NB4 (cell line): ENCODE measurements at regions not wholly inside any gene's neighbourhood (a gene's known extent, or its start where the extent isn't known, plus 50 kb on each side); places are given as distances from the start of the nearest gene placed in this dataset.
A peak's percentile ranks its signal among the peaks of the same experiment; 100 is the strongest.
"Not testable (repeated sequence)": the region's sequence is repeated elsewhere in the genome, so short reads cannot be mapped to it uniquely, and the experiment has no call there.

Experiments used
- DNase-seq: peaks from one replicate; pipeline ENCODE4 v3.0.0; 2010; ENCODE audit warnings: low read depth
- H3K4me3 ChIP-seq: one replicate; pipeline ENCODE4 v1.5.1; 2011; ENCODE audit warnings: mild to moderate bottlenecking, low read depth, low read length, moderate library complexity
- MYC ChIP-seq: IDR thresholded peaks from 2 replicates; pipeline ENCODE4 v1.6.1; 2011; ENCODE audit warnings: low read depth, low read length
- POLR2A ChIP-seq: IDR thresholded peaks from 2 replicates; pipeline ENCODE4 v1.6.1; 2011; ENCODE audit warnings: mild to moderate bottlenecking; ENCODE audit not compliant: insufficient read length; ENCODE audit errors: extremely low read depth
- TF ChIP-seq, protein P1 (sequence below): IDR thresholded peaks from one replicate; pipeline ENCODE4 v1.5.1; 2012; ENCODE audit warnings: low read depth, low read length
- TF ChIP-seq, protein P2 (sequence below): IDR thresholded peaks from 2 replicates; pipeline ENCODE4 v1.6.1; 2011; ENCODE audit warnings: low read depth, low read length

DNA sequence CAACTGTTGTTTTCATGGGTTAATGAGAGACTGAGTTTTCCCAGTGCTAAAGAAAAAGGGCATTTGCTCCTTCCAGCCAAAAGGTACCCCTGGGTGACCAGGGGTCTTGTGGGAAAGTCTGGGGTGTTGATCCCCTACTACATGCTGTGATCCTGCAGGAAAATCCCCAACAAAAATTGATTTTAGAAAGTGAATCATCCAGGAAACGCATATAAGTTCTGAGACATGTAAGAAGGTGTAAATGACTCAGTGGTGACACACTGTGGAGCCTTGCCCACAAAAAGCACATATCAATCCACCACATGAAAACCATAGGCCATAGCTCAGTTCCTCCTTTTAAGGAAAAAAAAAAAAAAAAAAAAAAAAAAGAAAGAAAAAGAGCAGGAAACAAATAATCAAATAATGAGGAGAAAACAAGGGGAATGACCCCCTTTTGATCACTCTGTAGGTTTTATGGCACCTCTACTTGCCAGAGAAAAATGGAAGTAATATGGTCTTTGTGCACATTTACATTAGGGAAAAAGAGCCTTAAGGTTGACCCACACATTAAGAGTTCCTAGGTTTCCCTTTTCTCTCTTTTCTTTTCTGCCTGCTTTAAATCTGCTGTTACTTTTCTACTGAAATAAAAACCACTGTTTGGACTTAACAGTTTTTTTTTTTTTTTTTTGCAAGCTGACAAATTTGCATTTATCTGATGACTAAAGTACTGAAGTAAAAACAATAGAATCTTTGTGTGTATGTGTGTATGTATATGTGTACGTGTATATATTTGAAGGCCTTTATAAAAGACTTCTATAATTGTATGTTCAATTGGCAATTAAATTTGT lies 386.0 kb downstream of the KIF20B start:
- DNase-seq: peak; percentile 62
- H3K4me3 ChIP-seq: no peak overlapping the region
- no peak for TF ChIP-seq MYC
- TF ChIP-seq, protein P1, sequence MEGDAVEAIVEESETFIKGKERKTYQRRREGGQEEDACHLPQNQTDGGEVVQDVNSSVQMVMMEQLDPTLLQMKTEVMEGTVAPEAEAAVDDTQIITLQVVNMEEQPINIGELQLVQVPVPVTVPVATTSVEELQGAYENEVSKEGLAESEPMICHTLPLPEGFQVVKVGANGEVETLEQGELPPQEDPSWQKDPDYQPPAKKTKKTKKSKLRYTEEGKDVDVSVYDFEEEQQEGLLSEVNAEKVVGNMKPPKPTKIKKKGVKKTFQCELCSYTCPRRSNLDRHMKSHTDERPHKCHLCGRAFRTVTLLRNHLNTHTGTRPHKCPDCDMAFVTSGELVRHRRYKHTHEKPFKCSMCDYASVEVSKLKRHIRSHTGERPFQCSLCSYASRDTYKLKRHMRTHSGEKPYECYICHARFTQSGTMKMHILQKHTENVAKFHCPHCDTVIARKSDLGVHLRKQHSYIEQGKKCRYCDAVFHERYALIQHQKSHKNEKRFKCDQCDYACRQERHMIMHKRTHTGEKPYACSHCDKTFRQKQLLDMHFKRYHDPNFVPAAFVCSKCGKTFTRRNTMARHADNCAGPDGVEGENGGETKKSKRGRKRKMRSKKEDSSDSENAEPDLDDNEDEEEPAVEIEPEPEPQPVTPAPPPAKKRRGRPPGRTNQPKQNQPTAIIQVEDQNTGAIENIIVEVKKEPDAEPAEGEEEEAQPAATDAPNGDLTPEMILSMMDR: peak; percentile 9

DNA sequence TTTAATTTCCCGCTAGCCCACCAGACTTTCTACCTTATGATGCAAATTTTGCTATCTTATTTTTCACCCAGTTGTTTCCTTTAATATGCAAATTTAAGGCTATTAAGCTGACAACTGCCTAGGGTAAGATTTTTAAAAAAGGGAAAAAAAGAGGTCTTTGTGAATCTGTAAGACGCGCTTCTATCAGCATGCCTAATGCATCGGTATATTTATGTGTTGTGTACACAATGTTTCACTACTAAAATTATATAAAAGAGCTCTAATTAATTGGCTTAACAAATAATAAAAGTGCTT lies 386.6 kb downstream of the KIF20B start:
- DNase-seq: no peak
- TF ChIP-seq MYC (no peak), POLR2A (no peak)
- TF ChIP-seq, protein P2, sequence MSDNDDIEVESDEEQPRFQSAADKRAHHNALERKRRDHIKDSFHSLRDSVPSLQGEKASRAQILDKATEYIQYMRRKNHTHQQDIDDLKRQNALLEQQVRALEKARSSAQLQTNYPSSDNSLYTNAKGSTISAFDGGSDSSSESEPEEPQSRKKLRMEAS: no peak
- TF ChIP-seq, protein P1: no peak
- H3K4me3 ChIP-seq: no peak overlapping the region

DNA sequence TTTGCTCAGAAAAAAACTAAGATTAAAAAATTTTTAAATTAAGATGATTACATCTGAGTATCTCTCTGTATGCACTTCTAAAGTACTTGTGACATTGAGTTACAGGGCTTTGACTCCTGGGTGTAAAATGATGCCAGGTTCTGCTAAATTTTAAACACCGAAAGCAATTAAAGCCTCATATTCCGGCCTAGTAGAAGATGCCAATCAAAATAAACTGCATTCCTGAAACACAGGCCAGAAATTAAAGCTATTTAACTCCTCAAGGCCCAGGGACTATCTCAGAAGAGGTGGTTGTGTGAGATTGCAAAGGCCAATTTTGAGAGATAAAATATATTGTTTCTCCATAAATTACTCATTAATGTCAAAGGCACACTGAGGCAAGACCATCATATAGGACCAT lies 388.3 kb downstream of the KIF20B start:
- TF ChIP-seq POLR2A: no peak
- no peak for DNase-seq
- H3K4me3 ChIP-seq: no peak overlapping the region

DNA sequence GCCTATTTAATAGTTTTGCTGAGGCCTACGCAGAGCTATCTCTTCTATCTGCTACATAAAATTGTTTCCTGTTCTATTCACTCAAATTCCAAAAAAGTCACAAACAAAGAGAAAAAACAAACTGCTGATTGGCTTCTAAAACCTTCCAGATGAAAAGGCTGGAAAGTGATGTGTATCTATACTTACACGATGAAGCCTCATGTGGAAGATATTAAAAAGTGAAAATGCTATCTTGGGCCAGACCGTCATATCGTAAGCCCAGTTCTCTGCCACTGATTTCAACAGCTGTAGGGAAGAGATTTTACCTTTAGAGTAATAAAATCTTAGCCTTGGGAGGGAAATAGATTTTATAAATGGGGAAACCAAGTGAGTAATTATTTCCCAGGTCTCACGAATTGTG lies 394.8 kb downstream of the KIF20B start:
- no peak for TF ChIP-seq MYC
- TF ChIP-seq POLR2A: no peak
- TF ChIP-seq, protein P1: no peak
- TF ChIP-seq, protein P2: no peak
- no peak overlapping the region for H3K4me3 ChIP-seq
- DNase-seq: no peak

DNA sequence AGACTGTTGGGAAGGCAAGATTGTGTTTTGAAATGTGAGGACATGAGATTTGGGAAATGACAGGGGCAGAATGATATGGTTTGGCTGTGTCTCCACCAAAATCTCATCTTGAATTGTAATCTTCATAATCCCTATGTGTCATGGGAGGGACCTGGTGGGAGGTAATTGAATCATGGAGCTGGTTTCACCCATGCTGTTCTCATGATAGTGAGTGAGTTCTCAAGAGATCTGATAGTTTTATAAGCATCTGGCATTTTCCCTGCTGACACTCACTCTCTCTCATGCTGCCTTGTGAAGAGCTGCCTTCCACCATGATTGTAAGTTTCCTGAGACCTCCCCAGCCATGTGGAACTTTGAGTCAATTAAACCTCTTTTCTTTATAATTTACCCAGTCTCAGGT lies 406.2 kb downstream of the KIF20B start:
- not testable (repeated sequence) for H3K4me3 ChIP-seq, DNase-seq

DNA sequence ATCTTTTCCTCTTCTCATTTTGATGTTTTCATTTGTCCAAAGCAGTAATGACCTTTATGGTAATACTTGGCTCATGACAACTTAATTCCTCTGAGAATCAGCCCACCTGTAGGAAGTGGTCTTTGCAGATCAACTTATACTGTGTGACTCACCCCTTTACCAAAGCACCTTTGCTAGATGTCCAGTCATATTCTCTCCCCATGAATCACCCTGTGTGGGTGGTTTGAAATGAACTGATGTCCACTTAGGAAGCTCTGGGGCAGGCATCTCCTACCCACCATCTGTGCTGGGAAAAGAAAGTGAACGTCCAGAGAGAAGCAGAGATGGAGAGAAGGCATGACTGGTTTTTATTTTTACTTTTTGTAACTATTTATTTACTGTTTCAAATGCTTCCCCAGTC lies 410.3 kb downstream of the KIF20B start:
- TF ChIP-seq, protein P1: no peak
- no peak for TF ChIP-seq MYC
- TF ChIP-seq, protein P2: no peak
- no peak for TF ChIP-seq POLR2A
- DNase-seq: no peak
- H3K4me3 ChIP-seq: no peak overlapping the region

DNA sequence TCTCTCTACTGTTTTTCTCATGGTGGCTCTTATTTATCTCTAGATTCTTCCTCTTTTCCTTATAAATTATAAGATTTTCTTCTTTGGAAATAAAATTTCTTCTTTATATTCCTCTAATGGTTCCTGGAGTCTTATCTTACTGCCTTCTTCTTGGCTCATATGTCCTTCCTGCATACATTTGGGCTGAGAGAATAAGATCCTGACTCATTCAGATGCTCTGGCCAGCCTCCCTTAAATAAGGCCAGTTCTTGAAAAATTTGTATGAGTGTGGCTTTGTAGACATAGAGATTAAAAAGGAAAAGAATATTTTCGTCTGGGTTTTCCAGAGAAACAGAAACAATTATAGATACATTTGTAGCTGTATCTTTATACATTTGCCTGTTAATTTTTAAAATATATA lies 411.3 kb downstream of the KIF20B start:
- no peak overlapping the region for H3K4me3 ChIP-seq
- TF ChIP-seq, protein P2: no peak
- TF ChIP-seq MYC: no peak
- no peak for TF ChIP-seq POLR2A
- TF ChIP-seq, protein P1: no peak
- DNase-seq: no peak

DNA sequence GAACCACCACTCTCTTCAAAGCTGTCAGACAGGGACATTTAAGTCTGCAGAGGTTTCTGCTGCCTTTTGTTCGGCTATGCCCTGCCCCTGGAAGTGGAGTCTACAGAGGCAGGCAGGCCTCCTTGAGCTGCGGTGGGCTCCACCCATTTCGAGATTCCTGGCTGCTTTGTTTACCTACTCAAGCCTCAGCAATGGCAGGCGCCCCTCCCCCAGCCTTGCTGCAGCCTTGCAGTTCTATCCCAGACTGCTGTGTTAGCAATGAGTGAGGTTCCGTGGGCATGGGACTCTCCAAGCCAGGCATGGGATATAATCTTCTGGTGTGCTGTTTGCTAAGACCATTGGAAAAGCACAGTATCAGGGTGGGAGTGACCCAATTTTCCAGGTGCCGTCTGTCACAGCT lies 417.2 kb downstream of the KIF20B start:
- H3K4me3 ChIP-seq, DNase-seq: not testable (repeated sequence)

DNA sequence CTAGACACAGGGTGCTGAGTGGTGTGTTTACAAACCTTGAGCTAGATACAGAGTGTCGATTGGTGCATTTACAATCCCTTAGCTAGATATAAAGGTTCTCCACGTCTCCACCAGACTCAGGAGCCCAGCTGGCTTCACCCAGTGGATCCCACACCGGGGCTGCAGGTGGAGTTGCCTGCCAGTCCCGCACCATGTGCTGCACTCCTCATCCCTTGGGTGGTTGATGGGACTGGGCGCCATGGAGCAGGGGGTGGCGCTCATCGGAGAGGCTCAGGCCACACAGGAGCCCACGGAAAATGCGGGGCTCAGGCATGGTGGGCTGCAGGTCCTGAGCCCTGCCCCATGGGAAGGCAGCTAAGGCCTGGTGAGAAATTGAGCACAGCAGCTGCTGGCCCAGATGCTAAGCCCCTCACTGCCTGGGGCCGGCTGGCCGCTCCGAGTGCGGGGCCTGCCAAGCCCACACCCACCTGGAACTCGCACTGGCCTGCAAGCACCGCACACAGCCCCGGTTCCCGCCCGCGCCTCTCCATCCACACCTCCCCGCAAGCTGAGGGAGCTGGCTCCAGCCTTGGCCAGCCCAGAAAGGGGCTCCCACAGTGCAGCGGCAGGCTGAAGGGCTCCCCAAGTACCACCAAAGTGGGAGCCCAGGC lies 418.4 kb downstream of the KIF20B start:
- not testable (repeated sequence) for DNase-seq, H3K4me3 ChIP-seq
